ENCODE measurements at regions not wholly inside any gene's neighbourhood (a gene's known extent, or its start where the extent isn't known, plus 50 kb on each side); places are given as distances from the start of the nearest gene placed in this dataset.

DNA sequence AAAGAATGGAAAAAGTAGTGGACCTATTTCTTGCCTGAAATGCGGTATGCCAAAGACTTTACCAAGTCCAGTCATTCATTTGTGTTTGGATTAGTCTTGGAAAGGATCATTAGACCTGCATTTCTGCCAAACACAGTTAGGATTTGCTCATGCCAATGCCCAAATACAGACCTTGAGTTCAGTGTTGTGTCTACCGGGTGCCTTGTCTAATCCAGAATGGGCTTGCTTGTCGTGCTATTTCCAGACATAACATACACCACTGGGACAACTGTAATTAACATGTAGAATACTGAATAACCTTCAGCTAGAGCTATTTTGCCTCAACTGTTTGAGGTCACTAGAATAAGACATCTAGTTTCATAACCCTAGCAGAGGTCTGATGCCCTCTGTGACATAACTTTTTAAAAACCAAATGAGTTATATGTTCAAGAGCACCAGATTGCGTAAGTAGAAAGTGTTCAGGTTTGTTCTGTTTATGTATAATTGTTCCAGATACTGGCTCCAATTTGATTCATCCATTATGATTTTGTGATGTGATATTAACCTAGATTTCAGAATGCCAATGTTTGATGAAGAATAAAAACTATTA lies 145.3 kb upstream of the DPH6 start:
- TF ChIP-seq POLR2A (IDR thresholded peaks at IDR 0.05) = no peak
- TF ChIP-seq, protein P1, sequence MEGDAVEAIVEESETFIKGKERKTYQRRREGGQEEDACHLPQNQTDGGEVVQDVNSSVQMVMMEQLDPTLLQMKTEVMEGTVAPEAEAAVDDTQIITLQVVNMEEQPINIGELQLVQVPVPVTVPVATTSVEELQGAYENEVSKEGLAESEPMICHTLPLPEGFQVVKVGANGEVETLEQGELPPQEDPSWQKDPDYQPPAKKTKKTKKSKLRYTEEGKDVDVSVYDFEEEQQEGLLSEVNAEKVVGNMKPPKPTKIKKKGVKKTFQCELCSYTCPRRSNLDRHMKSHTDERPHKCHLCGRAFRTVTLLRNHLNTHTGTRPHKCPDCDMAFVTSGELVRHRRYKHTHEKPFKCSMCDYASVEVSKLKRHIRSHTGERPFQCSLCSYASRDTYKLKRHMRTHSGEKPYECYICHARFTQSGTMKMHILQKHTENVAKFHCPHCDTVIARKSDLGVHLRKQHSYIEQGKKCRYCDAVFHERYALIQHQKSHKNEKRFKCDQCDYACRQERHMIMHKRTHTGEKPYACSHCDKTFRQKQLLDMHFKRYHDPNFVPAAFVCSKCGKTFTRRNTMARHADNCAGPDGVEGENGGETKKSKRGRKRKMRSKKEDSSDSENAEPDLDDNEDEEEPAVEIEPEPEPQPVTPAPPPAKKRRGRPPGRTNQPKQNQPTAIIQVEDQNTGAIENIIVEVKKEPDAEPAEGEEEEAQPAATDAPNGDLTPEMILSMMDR (IDR thresholded peaks at IDR 0.05) = no peak

Data from adrenal gland (tissue), 5 donors.